ENCODE measurements at regions not wholly inside any gene's neighbourhood (a gene's known extent, or its start where the extent isn't known, plus 50 kb on each side); places are given as distances from the start of the nearest gene placed in this dataset.

DNA sequence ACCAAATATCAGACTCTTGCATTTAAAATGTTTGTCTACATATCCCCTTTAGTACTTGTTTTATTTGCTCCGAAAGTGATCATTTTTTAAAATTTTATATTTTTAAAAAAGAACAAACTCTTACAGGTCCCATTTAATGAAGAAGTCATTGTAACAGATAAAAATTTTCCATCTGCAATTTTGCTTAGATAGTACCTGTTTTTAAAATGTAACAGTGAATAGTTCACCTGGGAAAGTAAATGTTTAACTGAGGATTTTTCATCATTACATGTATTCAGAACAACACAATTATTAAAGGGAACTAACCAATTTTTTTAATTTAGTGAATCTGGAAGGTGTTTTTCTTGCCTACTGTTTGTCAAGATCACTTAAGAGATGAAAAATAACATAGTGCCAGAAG, 1099.5 kb upstream of the PHF14 start:
- intact Hi-C loops (cut with DNase I), result no loop called here
- ATAC-seq (no peak), DNase-seq (ENCODE audit: low spot score) (no peak)

DNA sequence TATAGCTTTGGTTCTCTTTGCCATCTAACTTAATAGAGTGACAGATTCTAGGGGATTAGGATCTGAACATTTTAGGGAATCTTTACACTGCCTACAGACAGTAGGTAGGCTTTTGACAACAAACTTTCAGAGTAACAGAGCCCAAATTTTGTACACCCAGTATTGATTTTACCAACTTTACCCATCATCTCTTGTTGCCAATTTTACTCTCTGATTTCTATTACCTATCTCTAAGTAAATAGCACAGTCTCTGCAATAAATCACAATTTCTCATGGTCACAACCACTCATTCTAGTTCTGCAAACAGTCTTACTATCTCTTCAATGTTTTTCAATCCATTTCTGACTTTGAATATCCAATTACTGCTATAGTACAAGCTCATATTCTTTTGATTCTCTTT, 1097.6 kb upstream of the PHF14 start:
- no peak for DNase-seq (ENCODE audit: low spot score)
- intact Hi-C loops (cut with DNase I), result no loop called here
- no peak for ATAC-seq

DNA sequence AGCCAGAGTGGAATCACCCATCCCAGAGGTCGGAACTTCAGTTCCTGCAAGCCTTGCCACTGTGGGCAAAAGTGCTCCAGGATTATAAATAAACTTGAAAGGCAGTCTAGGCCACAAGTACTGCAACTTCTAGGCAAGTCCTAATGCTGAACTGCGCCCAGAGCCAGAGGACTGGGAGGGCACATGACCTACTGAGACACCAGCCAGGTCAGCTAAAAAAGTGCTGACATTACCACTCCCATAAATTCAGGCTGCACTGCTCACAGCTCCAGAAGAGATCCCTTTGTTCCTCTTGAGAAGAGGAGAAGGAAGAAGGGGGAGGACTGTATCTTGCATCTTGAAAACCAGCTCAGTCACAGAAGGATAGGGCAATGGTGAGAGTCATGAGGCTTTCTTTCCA, 1084.1 kb upstream of the PHF14 start:
- DNase-seq (ENCODE audit: low spot score) (no peak), ATAC-seq (no peak)
- intact Hi-C loops (cut with DNase I), result no loop called here

DNA sequence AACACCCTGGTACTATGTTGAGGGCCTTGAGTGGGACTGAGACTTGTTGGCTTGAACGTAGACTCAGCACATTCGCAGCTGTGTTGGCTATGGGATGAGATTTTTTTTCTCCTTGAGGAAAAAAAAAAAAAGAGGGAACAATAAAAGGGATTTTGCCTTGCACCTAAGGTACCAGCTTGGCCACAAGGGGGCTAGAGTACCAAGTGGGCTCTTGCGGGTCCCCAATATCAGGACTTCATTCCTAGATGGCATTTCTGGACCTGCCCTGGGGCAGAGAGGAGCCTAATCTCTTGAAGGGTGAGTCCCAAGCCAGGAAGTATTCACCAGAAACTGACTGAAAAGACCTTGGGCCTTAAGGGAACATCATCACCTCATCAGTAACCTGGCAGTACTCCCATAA, 1083.6 kb upstream of the PHF14 start:
- intact Hi-C loops (cut with DNase I), result no loop called here
- ATAC-seq, result no peak

DNA sequence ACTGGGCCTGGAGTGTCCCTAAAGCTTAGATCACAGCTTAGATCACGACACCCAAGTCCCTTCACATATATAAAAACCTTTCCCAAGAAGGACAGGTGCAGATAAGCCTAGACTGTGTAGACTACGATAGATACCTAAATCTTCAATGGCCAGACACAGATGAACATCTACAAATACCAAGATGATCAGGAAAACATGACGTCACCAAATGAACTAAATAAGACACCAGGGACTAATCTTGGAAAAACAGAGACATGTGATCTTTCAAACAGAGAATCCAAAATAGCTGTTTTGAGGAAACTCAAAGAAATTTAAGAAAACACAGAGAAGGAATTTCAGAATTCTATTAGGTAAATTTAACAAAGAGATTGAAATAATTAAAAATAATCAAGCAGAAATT, 1082.6 kb upstream of the PHF14 start:
- ATAC-seq (no peak), DNase-seq (ENCODE audit: low spot score) (no peak)
- intact Hi-C loops (cut with DNase I), result no loop called here

More for the DNA sequence above, 1083.6 kb upstream of the PHF14 start:
- no peak for DNase-seq (ENCODE audit: low spot score)

DNA sequence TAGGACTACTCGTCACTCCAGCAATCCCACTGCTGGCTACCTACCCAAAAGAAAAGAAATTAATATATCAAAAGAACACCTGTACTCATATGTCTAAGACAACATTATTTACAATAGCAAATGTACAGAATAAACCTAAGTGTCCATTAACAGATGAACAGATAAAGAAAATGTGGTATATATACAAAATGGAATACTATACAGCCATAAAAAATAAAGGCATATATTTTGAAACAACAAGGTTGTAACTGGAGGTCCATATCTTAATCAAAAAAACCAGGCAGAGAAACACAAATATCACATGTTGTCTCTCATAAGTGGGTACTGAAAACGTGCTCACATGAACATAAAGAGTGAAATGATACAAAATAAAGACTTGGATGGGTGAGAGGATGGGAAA, 1073.3 kb upstream of the PHF14 start:
- no peak for DNase-seq (ENCODE audit: low spot score)
- no peak for ATAC-seq
- intact Hi-C loops (cut with DNase I), result no loop called here

DNA sequence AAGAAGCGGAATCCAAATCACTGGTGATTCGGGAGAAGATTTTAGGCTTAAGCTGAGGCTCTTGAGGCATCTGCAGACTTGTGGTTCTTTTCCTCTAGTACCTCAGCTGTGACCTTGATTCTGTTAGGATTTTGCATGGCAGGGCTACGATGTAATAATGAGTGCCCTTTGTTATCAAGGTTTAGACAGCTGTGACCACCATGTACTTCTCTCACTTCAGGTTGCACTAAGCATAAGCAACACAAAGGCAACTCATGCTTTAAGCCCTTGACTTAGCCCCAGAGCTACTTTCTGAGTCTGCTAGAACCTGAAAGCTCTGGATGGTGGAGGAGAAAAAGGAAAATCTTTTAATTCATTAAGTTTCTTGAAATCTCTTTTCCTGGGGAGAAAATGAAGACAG, 1052.3 kb upstream of the PHF14 start:
- ATAC-seq, result no peak
- intact Hi-C loops (cut with DNase I), result no loop called here
- no peak for DNase-seq (ENCODE audit: low spot score)

DNA sequence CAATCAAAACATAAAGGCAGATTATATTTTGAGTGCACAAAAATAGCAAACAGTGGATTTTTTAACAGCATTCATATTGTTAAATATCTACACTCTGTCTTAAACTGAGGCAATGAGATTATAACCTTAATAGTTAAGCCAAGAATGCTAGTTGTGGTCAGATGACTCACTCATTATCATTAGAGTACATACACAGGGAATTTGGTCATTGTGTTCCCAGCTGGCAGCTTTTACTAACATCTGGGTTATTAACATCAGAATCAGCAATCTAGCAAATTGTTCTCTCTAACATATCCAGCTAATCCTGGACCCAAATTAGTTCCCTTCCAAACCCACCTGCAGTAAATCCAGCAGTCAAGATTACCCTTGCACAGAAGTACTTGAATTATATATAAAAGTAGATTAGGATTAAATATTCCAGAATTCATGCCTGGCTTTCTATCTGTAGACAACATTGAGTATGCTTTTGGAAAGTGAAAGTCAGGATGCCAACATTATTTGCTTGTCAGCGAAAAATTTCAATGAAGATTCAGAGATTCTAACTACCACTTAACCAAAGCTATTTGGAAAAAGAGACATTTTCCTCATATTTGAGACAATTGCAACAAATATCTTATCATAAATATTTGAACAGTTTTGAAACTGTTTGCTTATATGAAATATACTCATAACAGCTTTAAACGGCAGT, 1035.6 kb upstream of the PHF14 start:
- DNase-seq (ENCODE audit: low spot score), result no peak
- intact Hi-C loops (cut with DNase I), result no loop called here
- no peak for ATAC-seq

DNA sequence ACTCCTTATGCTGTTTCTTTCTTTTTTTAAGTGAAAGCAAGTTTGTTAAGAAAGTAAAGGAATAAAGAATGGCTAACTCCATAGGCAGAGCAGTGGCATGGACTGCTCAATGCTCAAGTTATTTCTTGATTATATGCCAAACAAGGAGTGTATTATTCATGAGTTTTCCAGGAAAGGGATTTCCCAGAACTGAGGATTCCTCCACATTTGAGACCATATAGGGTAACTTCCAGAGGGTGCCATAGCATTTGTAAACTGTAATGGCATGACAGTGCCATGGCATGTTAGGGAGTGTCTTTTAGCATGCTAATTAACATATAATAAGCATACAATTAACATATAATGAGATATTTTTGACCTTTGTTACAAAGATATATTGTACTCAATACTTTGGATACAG, 1034.5 kb upstream of the PHF14 start:
- no peak for ATAC-seq
- intact Hi-C loops (cut with DNase I), result no loop called here
- DNase-seq (ENCODE audit: low spot score), result no peak

DNA sequence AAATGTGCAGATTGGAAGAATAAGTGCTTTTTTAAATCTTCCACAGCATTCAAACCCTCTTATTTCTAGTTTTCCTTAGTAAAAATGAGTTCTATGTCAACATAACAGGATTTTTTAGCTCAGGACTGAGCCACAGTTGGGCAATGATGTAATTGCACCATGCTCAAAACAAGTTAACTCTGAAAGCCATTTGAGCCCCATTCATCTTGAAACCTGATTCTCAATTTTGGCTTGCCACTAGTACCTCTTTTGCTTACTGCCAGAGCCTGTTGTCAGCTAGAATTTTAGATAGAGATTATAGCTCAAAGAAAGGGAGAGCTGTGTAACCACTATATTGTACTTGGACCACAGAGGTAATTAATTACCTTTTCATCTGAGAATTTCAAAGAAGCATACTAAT, 1028.5 kb upstream of the PHF14 start:
- intact Hi-C loops (cut with DNase I), result no loop called here
- DNase-seq (ENCODE audit: low spot score) (no peak), ATAC-seq (no peak)

DNA sequence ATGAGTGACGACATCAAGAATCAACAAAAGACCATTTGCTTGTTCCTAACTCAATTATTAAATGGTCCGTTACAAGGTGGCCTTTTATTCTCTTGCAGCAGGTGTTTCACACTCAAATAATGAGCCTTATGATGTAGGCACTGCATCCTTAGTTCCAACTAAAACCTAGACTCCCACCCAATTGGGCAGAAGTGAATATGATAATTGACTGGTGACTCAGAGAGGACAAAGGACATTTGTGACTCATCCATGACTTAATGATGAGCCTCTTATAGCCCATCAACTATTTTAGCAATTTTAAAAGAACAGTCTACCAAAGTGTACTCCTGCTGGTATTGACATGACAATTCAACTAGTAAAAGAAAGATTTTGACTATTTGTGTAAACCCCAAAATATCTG, 1027.8 kb upstream of the PHF14 start:
- intact Hi-C loops (cut with DNase I), result no loop called here
- ATAC-seq, result no peak
- DNase-seq (ENCODE audit: low spot score), result no peak

DNA sequence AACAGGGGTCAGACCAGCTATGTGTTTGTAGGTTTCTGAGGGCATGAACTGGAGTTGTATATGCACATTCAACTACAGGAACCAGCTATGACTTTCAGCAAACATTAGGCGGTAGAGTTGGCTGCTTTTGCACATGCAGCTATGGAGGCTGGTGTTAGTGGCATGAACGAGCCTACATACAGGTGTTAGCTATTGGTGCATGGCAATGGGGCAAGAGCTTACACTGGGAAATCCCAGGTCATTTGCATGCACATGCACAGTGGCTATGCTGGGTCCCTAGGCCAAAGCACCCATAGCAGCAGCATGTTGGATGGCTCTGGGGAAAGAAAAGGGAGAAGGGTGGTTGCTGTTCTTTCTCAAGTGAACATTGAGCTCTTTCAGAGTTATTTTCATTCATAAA, 1018.5 kb upstream of the PHF14 start:
- intact Hi-C loops (cut with DNase I), result no loop called here
- ATAC-seq (no peak), DNase-seq (ENCODE audit: low spot score) (no peak)

DNA sequence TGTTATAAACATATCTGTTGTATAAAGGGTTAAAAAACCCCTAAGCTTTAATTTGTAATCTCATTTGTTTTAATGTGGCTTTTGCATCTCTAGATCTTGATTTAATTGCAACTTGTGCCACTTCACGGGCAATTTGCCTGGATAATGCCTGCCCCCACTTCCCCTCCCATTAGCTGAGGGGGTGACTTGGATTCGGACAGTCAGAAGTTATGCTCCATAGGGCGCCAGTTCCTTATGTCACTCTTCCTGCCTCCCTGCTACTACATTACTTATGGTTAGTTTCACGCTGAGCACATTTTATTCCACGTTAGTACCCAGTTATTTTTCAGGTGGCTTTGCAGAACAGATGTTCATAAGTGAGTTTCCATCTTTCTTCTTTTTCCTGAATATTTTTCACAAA, 1015.2 kb upstream of the PHF14 start:
- intact Hi-C loops (cut with DNase I), result no loop called here
- no peak for ATAC-seq
- DNase-seq (ENCODE audit: low spot score), result no peak

DNA sequence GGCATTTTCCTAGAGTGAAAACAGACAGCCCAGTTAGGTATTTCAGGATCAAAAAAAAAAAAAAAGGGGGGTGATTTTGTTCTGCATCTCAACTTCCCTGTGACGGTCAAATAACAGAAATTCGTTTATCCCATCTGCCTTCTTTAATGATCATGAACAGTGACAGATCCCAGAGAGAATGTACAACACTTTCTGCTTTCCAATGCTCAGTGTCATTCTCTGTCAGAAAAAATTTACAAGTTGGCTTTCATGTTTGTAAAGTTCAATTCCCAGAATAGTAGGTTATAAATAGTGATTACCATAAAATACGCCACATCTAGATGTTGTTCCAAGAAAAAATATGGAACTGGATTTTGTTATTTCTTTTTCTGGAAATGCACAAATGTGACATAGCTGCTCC, 1013.2 kb upstream of the PHF14 start:
- ATAC-seq (no peak), DNase-seq (ENCODE audit: low spot score) (no peak)
- intact Hi-C loops (cut with DNase I), result no loop called here

DNA sequence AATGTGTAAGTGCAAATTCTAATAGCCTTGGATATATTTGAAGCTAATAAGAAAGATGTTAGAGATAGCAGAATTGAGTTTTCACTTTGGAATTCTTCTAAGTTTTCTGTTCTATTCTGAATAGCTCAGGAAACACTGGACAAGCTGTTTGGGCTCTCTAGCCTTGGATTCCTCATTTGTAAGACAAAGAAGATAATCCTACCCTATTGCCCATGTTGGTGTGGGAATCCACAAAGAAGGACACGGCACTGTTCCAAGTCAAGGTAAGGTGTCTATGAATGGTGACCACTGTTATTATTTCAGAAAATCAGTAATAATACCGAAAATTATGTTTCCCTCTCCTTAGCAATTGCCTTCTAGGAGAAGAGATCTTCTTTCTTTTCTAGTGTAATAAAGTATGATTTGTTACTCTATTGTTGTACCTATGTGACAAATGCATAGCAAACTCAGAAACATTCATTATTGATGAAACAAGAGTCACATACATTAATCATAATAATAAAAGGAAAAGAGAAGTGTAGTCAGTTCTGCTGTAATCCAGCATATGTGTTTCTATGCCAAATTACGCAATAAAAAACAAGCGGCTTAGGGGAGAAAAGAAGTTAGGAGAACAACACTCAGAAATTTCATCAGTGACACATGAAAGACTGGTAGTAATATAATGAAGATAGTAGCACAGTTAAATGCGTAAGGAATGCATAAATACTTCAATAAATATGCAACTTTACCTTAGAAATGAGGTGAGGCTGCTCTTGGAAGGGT, 1012.3 kb upstream of the PHF14 start:
- intact Hi-C loops (cut with DNase I), result no loop called here
- ATAC-seq, result no peak
- DNase-seq (ENCODE audit: low spot score), result no peak

DNA sequence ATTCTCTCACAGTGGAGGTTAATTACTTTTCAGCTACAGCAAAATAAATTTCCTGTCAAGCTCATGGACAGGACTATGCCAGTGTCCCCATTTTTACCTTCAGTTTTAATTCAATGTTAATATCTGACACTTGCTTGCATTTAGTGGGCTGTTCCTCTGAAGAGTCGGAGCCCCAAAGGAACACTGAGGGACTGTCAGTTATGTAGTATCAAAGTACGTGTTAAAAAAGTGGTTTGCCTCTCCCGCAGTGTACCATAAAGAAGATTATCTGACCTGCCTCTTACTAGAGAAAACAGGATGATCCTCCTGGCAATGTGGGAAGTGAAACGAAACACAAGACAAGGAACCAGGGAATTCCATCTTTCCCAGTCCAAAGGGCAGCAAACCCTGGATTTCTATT, 1010.9 kb upstream of the PHF14 start:
- ATAC-seq (no peak), DNase-seq (ENCODE audit: low spot score) (no peak)
- intact Hi-C loops (cut with DNase I), result no loop called here

DNA sequence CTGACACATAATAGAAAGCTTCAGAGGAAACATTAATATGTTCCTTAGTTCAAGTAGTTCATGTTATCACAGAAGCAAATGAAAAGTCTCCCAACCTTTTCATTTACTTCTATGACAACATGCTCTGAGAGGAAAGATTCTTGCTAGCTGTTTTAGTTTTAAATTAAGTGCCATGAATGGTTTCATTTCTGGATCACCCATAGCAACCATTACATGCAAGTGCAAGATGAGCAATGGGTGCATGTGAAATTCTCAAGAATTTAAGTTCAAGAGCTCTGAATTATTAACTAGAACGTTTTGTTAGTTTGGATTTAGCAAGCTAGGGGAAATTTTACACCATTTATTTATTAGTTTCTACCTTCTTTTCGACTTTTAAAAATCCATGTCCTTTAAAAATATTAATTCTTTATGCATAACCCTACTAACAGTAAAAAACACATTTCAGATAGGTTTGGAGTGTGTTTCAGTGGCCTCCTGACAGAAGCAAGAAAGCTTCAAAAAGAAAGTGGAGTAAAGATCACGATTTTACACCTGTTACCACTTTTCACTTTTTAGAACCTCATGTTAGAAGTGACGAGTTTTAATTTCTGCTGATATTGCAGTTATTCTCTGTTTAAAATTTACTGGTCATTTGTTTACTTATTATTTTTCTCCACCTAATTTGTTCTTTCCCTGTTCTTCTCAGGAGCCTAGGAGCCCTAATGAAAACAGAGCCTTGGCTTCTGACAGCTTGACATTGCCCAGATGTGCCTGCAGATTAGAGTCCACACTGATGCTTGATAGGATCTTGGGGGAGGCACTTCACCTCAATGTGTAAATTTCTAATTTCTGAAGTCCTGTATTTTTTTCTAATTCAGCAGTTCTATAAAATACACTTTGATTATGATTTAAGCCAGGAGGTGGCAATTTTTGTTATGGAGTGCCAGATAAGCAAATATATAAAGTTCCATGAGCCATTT, 995.3 kb upstream of the PHF14 start:
- intact Hi-C loops (cut with DNase I), result no loop called here
- no peak for ATAC-seq
- DNase-seq (ENCODE audit: low spot score), result no peak

DNA sequence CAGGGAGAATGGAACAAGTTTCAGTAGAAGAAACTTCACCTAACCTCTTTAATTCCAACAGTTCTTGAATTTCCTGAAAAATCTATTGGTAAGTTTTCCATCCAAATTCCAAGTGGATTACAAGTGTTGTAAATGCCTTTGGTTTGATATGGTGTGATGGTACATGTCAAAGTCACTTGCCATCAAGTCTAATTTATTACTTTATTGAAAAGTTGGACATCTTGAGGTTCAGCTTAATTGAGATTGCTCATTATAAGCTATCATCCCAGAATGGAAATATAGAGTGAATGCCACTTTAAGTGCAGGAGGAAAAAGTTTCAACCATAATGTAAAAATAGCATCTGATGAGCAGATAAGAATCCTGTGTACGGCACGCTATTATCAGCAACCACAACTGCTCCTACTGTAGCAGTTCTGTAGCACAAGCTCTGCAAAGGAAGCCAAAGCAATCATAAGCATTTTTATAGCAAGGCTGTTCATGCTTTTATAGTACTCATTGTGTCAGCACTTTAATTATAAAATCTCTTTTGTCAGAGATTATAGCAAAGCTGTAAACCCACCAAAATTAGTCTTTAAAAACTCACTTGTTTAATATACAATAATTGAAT, 991.8 kb upstream of the PHF14 start:
- intact Hi-C loops (cut with DNase I), result no loop called here
- ATAC-seq (no peak), DNase-seq (ENCODE audit: low spot score) (no peak)

DNA sequence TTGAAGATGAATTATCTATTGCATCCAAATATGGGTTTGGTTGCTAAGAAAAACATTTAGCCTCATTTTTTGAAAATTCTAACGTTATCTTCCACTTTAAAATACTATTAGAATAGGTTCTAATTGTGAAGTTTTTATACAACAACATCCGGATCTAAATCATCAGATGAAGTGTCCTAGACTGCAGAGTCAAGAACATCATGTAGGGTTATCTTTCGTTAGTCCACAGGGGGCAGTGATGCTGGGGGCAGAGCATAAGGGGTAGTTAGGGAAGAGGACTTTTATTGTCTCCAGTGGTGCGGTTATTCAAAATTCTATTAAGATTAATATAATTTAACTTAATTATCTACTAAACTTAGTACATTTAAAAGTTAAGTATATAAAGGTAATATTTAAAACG, 990.6 kb upstream of the PHF14 start:
- ATAC-seq, result no peak
- no peak for DNase-seq (ENCODE audit: low spot score)
- intact Hi-C loops (cut with DNase I), result no loop called here

DNA sequence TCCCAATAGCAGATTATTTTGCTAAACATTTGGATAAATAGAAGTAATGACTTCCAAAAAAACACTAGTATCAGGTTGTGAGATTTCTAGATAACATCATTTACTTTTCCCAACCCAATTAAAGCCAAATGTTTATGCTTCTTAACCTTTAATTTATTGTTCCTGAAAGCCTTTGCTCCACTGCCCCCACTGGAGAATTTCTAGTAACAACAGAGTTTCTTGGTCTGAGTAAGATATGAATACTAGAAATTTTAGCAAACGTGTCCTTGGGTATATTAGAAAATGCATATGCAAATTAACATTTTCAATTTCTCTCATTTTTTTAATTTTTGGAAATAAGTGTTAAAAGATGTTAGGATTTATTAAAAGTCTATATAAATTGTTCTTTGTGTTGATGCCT, 958.0 kb upstream of the PHF14 start:
- intact Hi-C loops (cut with DNase I), result no loop called here
- DNase-seq (ENCODE audit: low spot score) (no peak), ATAC-seq (no peak)

Measured in sciatic nerve (tissue), 2 donors.